ENCODE measurements at regions not wholly inside any gene's neighbourhood (a gene's known extent, or its start where the extent isn't known, plus 50 kb on each side); places are given as distances from the start of the nearest gene placed in this dataset.

DNA sequence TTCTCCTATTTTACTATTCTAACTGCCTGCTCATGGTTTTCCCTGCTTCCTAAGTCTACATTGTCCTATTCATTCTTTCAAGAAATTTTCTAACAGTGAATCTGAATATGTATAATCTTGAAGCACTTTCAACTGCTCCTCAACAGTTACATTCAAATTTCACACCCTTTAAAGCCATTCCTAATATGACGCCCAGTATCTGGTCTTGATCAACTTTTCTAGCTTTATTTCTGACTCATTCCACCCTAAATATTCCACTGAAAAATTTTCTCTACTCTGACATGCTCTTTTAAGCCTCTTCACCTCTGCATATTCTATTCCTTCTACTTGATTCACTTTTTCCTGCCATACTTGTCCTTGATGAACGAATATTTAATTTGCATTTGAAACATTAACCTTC lies 1893.9 kb upstream of the PIK3C3 start:
- no peak overlapping the region for H3K9ac ChIP-seq (ENCODE audit: control insufficient read depth, insufficient read depth, low read length)
- CTCF ChIA-PET: interaction anchor here (0.6 kb wide), 1 partner anchor 136 kb away, joined by 3 read pairs; no protein-coding TSS in a partner anchor
- in situ Hi-C loops (cut with MboI): no loop called here
- H3K79me2 ChIP-seq (ENCODE audit: control insufficient read depth, insufficient read depth, low read length): no peaks in the 10 kb centered on the region
- no peak overlapping the region for H3K27ac ChIP-seq (ENCODE audit: control insufficient read depth, insufficient read depth)
- SMC1A ChIA-PET (ENCODE audit: uncharacterized antibody, unreplicated experiment): no interaction called here
- TF ChIP-seq CBX5 (IDR thresholded peaks at IDR 0.05; ENCODE audit: low read depth): no peak
- no peak for TF ChIP-seq POU2F2 (IDR thresholded peaks at IDR 0.05; ENCODE audit: borderline replicate concordance, low read depth, low read length)
- no peak for TF ChIP-seq NFIC (IDR thresholded peaks at IDR 0.05; ENCODE audit: low read depth, low read length)
- no peak for TF ChIP-seq NBN (IDR thresholded peaks at IDR 0.05)
- TF ChIP-seq GATAD2B (conservative IDR thresholded peaks at IDR 0.05; ENCODE audit: low read depth): no peak
- TF ChIP-seq, protein P1, sequence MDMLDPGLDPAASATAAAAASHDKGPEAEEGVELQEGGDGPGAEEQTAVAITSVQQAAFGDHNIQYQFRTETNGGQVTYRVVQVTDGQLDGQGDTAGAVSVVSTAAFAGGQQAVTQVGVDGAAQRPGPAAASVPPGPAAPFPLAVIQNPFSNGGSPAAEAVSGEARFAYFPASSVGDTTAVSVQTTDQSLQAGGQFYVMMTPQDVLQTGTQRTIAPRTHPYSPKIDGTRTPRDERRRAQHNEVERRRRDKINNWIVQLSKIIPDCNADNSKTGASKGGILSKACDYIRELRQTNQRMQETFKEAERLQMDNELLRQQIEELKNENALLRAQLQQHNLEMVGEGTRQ (IDR thresholded peaks at IDR 0.05; ENCODE audit: borderline replicate concordance, low read depth, low read length): no peak
- no peak for TF ChIP-seq SREBF1 (IDR thresholded peaks at IDR 0.05; ENCODE audit: low read length)
- TF ChIP-seq, protein P2, sequence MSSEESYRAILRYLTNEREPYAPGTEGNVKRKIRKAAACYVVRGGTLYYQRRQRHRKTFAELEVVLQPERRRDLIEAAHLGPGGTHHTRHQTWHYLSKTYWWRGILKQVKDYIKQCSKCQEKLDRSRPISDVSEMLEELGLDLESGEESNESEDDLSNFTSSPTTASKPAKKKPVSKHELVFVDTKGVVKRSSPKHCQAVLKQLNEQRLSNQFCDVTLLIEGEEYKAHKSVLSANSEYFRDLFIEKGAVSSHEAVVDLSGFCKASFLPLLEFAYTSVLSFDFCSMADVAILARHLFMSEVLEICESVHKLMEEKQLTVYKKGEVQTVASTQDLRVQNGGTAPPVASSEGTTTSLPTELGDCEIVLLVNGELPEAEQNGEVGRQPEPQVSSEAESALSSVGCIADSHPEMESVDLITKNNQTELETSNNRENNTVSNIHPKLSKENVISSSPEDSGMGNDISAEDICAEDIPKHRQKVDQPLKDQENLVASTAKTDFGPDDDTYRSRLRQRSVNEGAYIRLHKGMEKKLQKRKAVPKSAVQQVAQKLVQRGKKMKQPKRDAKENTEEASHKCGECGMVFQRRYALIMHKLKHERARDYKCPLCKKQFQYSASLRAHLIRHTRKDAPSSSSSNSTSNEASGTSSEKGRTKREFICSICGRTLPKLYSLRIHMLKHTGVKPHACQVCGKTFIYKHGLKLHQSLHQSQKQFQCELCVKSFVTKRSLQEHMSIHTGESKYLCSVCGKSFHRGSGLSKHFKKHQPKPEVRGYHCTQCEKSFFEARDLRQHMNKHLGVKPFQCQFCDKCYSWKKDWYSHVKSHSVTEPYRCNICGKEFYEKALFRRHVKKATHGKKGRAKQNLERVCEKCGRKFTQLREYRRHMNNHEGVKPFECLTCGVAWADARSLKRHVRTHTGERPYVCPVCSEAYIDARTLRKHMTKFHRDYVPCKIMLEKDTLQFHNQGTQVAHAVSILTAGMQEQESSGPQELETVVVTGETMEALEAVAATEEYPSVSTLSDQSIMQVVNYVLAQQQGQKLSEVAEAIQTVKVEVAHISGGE (CRISPR knock-in tag; IDR thresholded peaks at IDR 0.05): no peak
- TF ChIP-seq CREB1 (IDR thresholded peaks at IDR 0.05; ENCODE audit: low read depth): no peak
- TF ChIP-seq SPI1 (IDR thresholded peaks at IDR 0.05; ENCODE audit: borderline replicate concordance, insufficient read depth, low read depth, low read length): no peak
- TF ChIP-seq, protein P3, sequence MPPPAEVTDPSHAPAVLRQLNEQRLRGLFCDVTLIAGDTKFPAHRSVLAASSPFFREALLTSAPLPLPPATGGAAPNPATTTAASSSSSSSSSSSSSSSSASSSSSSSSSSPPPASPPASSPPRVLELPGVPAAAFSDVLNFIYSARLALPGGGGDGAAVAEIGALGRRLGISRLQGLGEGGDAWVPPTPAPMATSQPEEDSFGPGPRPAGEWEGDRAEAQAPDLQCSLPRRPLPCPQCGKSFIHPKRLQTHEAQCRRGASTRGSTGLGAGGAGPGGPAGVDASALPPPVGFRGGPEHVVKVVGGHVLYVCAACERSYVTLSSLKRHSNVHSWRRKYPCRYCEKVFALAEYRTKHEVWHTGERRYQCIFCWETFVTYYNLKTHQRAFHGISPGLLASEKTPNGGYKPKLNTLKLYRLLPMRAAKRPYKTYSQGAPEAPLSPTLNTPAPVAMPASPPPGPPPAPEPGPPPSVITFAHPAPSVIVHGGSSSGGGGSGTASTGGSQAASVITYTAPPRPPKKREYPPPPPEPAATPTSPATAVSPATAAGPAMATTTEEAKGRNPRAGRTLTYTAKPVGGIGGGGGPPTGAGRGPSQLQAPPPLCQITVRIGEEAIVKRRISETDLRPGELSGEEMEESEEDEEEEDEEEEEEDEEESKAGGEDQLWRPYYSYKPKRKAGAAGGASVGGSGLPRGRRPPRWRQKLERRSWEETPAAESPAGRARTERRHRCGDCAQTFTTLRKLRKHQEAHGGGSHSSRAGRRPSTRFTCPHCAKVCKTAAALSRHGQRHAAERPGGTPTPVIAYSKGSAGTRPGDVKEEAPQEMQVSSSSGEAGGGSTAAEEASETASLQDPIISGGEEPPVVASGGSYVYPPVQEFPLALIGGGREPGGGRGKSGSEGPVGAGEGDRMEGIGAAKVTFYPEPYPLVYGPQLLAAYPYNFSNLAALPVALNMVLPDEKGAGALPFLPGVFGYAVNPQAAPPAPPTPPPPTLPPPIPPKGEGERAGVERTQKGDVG (CRISPR knock-in tag; IDR thresholded peaks at IDR 0.05): no peak
- no peak for TF ChIP-seq RAD51 (IDR thresholded peaks at IDR 0.05)
- TF ChIP-seq EP300 (IDR thresholded peaks at IDR 0.05; ENCODE audit: borderline replicate concordance in 1 of 2, control insufficient read depth in 1 of 2, low read depth in 2 of 2, low read length in 2 of 2): no peak
- no peak for TF ChIP-seq SUZ12 (IDR thresholded peaks at IDR 0.05; ENCODE audit: unreplicated experiment)
- TF ChIP-seq, protein P4, sequence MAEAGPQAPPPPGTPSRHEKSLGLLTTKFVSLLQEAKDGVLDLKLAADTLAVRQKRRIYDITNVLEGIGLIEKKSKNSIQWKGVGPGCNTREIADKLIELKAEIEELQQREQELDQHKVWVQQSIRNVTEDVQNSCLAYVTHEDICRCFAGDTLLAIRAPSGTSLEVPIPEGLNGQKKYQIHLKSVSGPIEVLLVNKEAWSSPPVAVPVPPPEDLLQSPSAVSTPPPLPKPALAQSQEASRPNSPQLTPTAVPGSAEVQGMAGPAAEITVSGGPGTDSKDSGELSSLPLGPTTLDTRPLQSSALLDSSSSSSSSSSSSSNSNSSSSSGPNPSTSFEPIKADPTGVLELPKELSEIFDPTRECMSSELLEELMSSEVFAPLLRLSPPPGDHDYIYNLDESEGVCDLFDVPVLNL (IDR thresholded peaks at IDR 0.05; ENCODE audit: low read depth, low read length): no peak
- no peak for TF ChIP-seq HDAC2 (IDR thresholded peaks at IDR 0.05)
- TF ChIP-seq POLR2AphosphoS5 (IDR thresholded peaks at IDR 0.05; ENCODE audit: low read length): no peak
- RAD21 ChIA-PET (ENCODE audit: unreplicated experiment): no interaction called here
- POLR2A ChIA-PET: no interaction called here
- no peaks in the 10 kb centered on the region; the same call in 1 of the 2 replicates for H4K20me1 ChIP-seq (ENCODE audit: control insufficient read depth, insufficient read depth)
- no peaks in the 10 kb centered on the region for H3K36me3 ChIP-seq (ENCODE audit: control insufficient read depth in 2 of 2, insufficient read depth in 2 of 2, low read length in 1 of 2)
- H3K4me1 ChIP-seq (ENCODE audit: control insufficient read depth, insufficient read depth, low read length): no peaks in the 10 kb centered on the region
- intact Hi-C loops (cut with micrococcal nuclease; ENCODE audit: unreplicated experiment): no loop called here
- 0% methylated on average over 2 of the region's 2 CpGs for WGBS (ENCODE audit: insufficient coverage, insufficient replicate concordance, low lambda C conversion rate, missing lambda C conversion rate)
- FAIRE-seq (no peak), DNase-seq (ENCODE audit: low read depth, low spot score) (no peak), ATAC-seq (no peak)
- H2AFZ ChIP-seq (ENCODE audit: control insufficient read depth, low read depth, low read length): no peak overlapping the region
- H3K9me3 ChIP-seq (replicated peaks; ENCODE audit: control insufficient read depth, insufficient read depth, low read length): no peaks in the 10 kb centered on the region
- H3K4me2 ChIP-seq (ENCODE audit: control insufficient read depth, insufficient read depth): no peak overlapping the region
- no TSS peak for BruUV-seq (replicated peaks)
- H3K27me3 ChIP-seq (replicated peaks in 1 of 2; ENCODE audit: control insufficient read depth in 2 of 2, insufficient read depth in 2 of 2, low read length in 1 of 2): no peaks in the 10 kb centered on the region
- H3K4me3 ChIP-seq: no peak overlapping the region

All from GM12878 (cell line).